Nephron (organoid): ENCODE measurements at regions not wholly inside any gene's neighbourhood (a gene's known extent, or its start where the extent isn't known, plus 50 kb on each side); places are given as distances from the start of the nearest gene placed in this dataset.
"Not testable (repeated sequence)": the region's sequence is repeated elsewhere in the genome, so short reads cannot be mapped to it uniquely, and the experiment has no call there.

Experiments
- H3K27ac Mint-ChIP-seq, 3 experiments: 2 replicates each; pipeline ENCODE4 v1.8.0; 2020; ENCODE audit warnings: mixed read lengths in 3 of 3, mild to moderate bottlenecking in 2 of 3, moderate library complexity in 1 of 3
- H3K27me3 Mint-ChIP-seq: 2 replicates; pipeline ENCODE4 v1.8.0; 2021; ENCODE audit warnings: low read depth, mild to moderate bottlenecking, moderate library complexity, mixed read lengths
- H3K36me3 Mint-ChIP-seq: 2 replicates; pipeline ENCODE4 v1.8.0; 2020; ENCODE audit warnings: low read depth, mixed read lengths
- H3K4me1 Mint-ChIP-seq: 2 replicates; pipeline ENCODE4 v1.8.0; 2020; ENCODE audit warnings: mixed read lengths
- H3K4me3 Mint-ChIP-seq, 3 experiments: 2 replicates each; pipeline ENCODE4 v1.8.0; 2020; ENCODE audit warnings: mild to moderate bottlenecking in 3 of 3, mixed read lengths in 3 of 3, moderate library complexity in 2 of 3
- H3K9me3 Mint-ChIP-seq: 2 replicates; pipeline ENCODE4 v1.8.0; 2020; ENCODE audit warnings: mixed read lengths
- CTCF ChIP-seq, 3 experiments: fragments of 200-600 bp; sonication (generic); IDR thresholded peaks; one replicate each; pipeline ENCODE4 v1.5.0; 2021; ENCODE audit warnings: antibody characterized with exemption in 3 of 3; ENCODE audit not compliant: unreplicated experiment in 3 of 3

GRCh38 chr1:166433404-166434304 lies 266.9 kb upstream of the FAM78B start:
- not testable (repeated sequence) for H3K36me3 Mint-ChIP-seq, H3K27me3 Mint-ChIP-seq, H3K4me3 Mint-ChIP-seq, H3K27ac Mint-ChIP-seq, H3K9me3 Mint-ChIP-seq, H3K4me1 Mint-ChIP-seq
- TF ChIP-seq CTCF (IDR thresholded peaks at IDR 0.05; ENCODE audit: unreplicated experiment in 3 of 3), result peak in 2 of 3 experiments; percentile 15 to 28

- no peaks in the 10 kb centered on the region for H3K4me1 Mint-ChIP-seq
- H3K9me3 Mint-ChIP-seq, result no peaks in the 10 kb centered on the region
- no peak overlapping the region for H3K4me3 Mint-ChIP-seq
- no peak overlapping the region for H3K27ac Mint-ChIP-seq
- no peaks in the 10 kb centered on the region for H3K36me3 Mint-ChIP-seq
- H3K27me3 Mint-ChIP-seq, result no peaks in the 10 kb centered on the region
- no peak for TF ChIP-seq CTCF (IDR thresholded peaks at IDR 0.05; ENCODE audit: unreplicated experiment in 3 of 3)
Measured at GRCh38 chr1:166457700-166458099, 290.9 kb upstream of the FAM78B start.

GRCh38 chr1:166464333-166464732 lies 297.5 kb upstream of the FAM78B start:
- Mint-ChIP-seq H3K36me3 (no peaks in the 10 kb centered on the region), H3K4me1 (no peaks in the 10 kb centered on the region), H3K27me3 (no peaks in the 10 kb centered on the region), H3K4me3 (no peak overlapping the region), H3K9me3 (peaks cover 6% of the 10 kb centered on the region), H3K27ac (no peak overlapping the region)
- no peak for TF ChIP-seq CTCF (IDR thresholded peaks at IDR 0.05; ENCODE audit: unreplicated experiment in 3 of 3)

GRCh38 chr1:166470014-166470413 lies 303.2 kb upstream of the FAM78B start:
- H3K27ac Mint-ChIP-seq, result peak overlapping the region in 1 of 3 experiments; percentile 29
- H3K27me3 Mint-ChIP-seq, result no peaks in the 10 kb centered on the region
- no peaks in the 10 kb centered on the region for H3K36me3 Mint-ChIP-seq

GRCh38 chr1:166470441-166470840 lies 303.6 kb upstream of the FAM78B start:
- Mint-ChIP-seq H3K4me1 (peaks cover 6% of the 10 kb centered on the region), H3K4me3 (no peak overlapping the region), H3K27ac (peak overlapping the region in 1 of 3 experiments; percentile 29), H3K27me3 (no peaks in the 10 kb centered on the region), H3K36me3 (no peaks in the 10 kb centered on the region), H3K9me3 (no peaks in the 10 kb centered on the region)
- no peak for TF ChIP-seq CTCF (IDR thresholded peaks at IDR 0.05; ENCODE audit: unreplicated experiment in 3 of 3)

More at GRCh38 chr1:166470014-166470413, 303.2 kb upstream of the FAM78B start:
- Mint-ChIP-seq H3K9me3 (no peaks in the 10 kb centered on the region), H3K4me3 (no peak overlapping the region), H3K4me1 (peaks cover 6% of the 10 kb centered on the region)
- TF ChIP-seq CTCF (IDR thresholded peaks at IDR 0.05; ENCODE audit: unreplicated experiment in 3 of 3), result no peak

- H3K4me3 Mint-ChIP-seq, result no peak overlapping the region
- no peak overlapping the region for H3K27ac Mint-ChIP-seq
- no peaks in the 10 kb centered on the region for H3K9me3 Mint-ChIP-seq
- TF ChIP-seq CTCF (IDR thresholded peaks at IDR 0.05; ENCODE audit: unreplicated experiment in 3 of 3), result no peak
- H3K4me1 Mint-ChIP-seq, result peaks cover 6% of the 10 kb centered on the region
- H3K36me3 Mint-ChIP-seq, result no peaks in the 10 kb centered on the region
- no peaks in the 10 kb centered on the region for H3K27me3 Mint-ChIP-seq
Measured at GRCh38 chr1:166471359-166471758, 304.6 kb upstream of the FAM78B start.
